H1 (cell line): ENCODE measurements at regions not wholly inside any gene's neighbourhood (a gene's known extent, or its start where the extent isn't known, plus 50 kb on each side); places are given as distances from the start of the nearest gene placed in this dataset.

Experiments
- CTCF ChIA-PET: fragments of 300-600 bp; sonication (Branson Sonifier 250); formaldehyde crosslinking; loops from one replicate; lab custom pipeline; 2021; ENCODE audit not compliant: partially characterized antibody; lab: Charles Lee
- POLR2A ChIA-PET: fragments of 300-600 bp; sonication (Branson Sonifier 250); formaldehyde crosslinking; loops from one replicate; lab custom pipeline; 2021; ENCODE audit warnings: inconsistent platforms; ENCODE audit not compliant: partially characterized antibody; lab: Charles Lee
- DNase-seq, 2 experiments: peaks; one replicate each; pipeline versions ENCODE4 v3.0.0 to v3.0.0-alpha.2; 2010 to 2022; ENCODE audit warnings: low spot score in 2 of 2, low read depth in 1 of 2, mixed read lengths in 1 of 2
- FAIRE-seq: peaks from 2 replicates; lab custom pipeline; 2011; peaks lifted over from hg19 to GRCh38; lab: Jason Lieb, UNC
- H2AFZ ChIP-seq: 2 replicates; pipeline ENCODE4 v1.8.1; 2012; ENCODE audit warnings: low read length, inconsistent platforms
- H2AK5ac ChIP-seq: 2 replicates; pipeline ENCODE4 v1.6.1; 2013; ENCODE audit warnings: low read depth, low read length
- H2BK120ac ChIP-seq: replicated peaks from 2 replicates; pipeline ENCODE3; 2013; ENCODE audit warnings: low read depth, low read length, inconsistent platforms
- H2BK12ac ChIP-seq: 2 replicates; pipeline ENCODE4 v1.6.1; 2013; ENCODE audit warnings: low read depth, low read length
- H2BK15ac ChIP-seq: 2 replicates; pipeline ENCODE4 v1.6.1; 2013; ENCODE audit warnings: low read length
- H2BK20ac ChIP-seq: 2 replicates; pipeline ENCODE4 v1.6.1; 2013; ENCODE audit warnings: low read length
- H2BK5ac ChIP-seq: 2 replicates; pipeline ENCODE4 v1.6.1; 2013; ENCODE audit warnings: low read depth, low read length
- H3K14ac ChIP-seq: 2 replicates; pipeline ENCODE4 v1.6.1; 2013; ENCODE audit warnings: inconsistent platforms; ENCODE audit not compliant: insufficient read length
- H3K18ac ChIP-seq: 2 replicates; pipeline ENCODE4 v1.6.1; 2013; ENCODE audit warnings: low read length; ENCODE audit errors: extremely low read depth
- H3K23ac ChIP-seq: 2 replicates; pipeline ENCODE4 v1.6.1; 2013; ENCODE audit warnings: inconsistent platforms; ENCODE audit not compliant: insufficient read length
- H3K23me2 ChIP-seq: 2 replicates; pipeline ENCODE4 v1.6.1; 2013; ENCODE audit warnings: low read depth, low read length
- H3K27ac ChIP-seq: 2 replicates; pipeline ENCODE4 v1.6.1; 2011; ENCODE audit warnings: low read depth, low read length, inconsistent platforms
- H3K27me3 ChIP-seq, 4 experiments: replicated peaks in 1 of 4; 1 replicate in 1 of 4; 2 replicates in 3 of 4; pipeline versions ENCODE4 v1.6.1 to v1.8.1; 2011 to 2013; ENCODE audit warnings: low read length in 3 of 4, mild to moderate bottlenecking in 3 of 4, inconsistent platforms in 2 of 4, mixed read lengths in 2 of 4, moderate library complexity in 1 of 4; ENCODE audit not compliant: control insufficient read depth in 3 of 4, insufficient read depth in 3 of 4; ENCODE audit errors: extremely low read depth in 1 of 4
- H3K36me3 ChIP-seq, 4 experiments: 2 replicates each; pipeline versions ENCODE4 v1.6.1 to v1.8.1; 2011 to 2013; ENCODE audit warnings: mild to moderate bottlenecking in 4 of 4, low read length in 3 of 4, moderate library complexity in 2 of 4, control low read depth in 1 of 4, inconsistent platforms in 1 of 4; ENCODE audit not compliant: insufficient read depth in 4 of 4, control insufficient read depth in 2 of 4
- H3K4ac ChIP-seq: replicated peaks from 2 replicates; pipeline ENCODE3; 2013; ENCODE audit warnings: low read length, low read depth, mixed read lengths, inconsistent platforms; ENCODE audit not compliant: insufficient read length
- H3K4me1 ChIP-seq, 4 experiments: replicated peaks in 1 of 4; 1 replicate in 1 of 4; 2 replicates in 3 of 4; pipeline versions ENCODE4 v1.6.1 to v1.8.1; 2011 to 2013; ENCODE audit warnings: low read length in 3 of 4, inconsistent platforms in 2 of 4, mixed read lengths in 1 of 4; ENCODE audit not compliant: insufficient read depth in 4 of 4, control insufficient read depth in 3 of 4
- H3K4me2 ChIP-seq, 2 experiments: 2 replicates each; pipeline versions ENCODE4 v1.6.1 to v1.8.1; 2011 to 2013; ENCODE audit warnings: low read depth in 2 of 2, low read length in 2 of 2, control low read depth in 1 of 2, inconsistent platforms in 1 of 2, mild to moderate bottlenecking in 1 of 2; ENCODE audit not compliant: insufficient read depth in 1 of 2
- H3K4me3 ChIP-seq, 4 experiments: fragments of 200-600, 300-600 bp in 1 of 4; sonication (generic), shearing (Covaris generic), sonication (Bioruptor Twin) in 1 of 4; 2 replicates each; pipeline versions ENCODE4 v1.5.1 to v1.8.1; 2011 to 2016; ENCODE audit warnings: low read length in 4 of 4, low read depth in 3 of 4, control low read depth in 2 of 4, inconsistent platforms in 2 of 4, mild to moderate bottlenecking in 2 of 4, mixed read lengths in 1 of 4, moderate library complexity in 1 of 4; ENCODE audit not compliant: insufficient read depth in 2 of 4; ENCODE audit errors: extremely low read depth in 1 of 4
- H3K56ac ChIP-seq: replicated peaks from 2 replicates; pipeline ENCODE3; 2013; ENCODE audit warnings: low read depth, mild to moderate bottlenecking, mixed read lengths, low read length, inconsistent platforms; ENCODE audit not compliant: insufficient read length
- H3K79me1 ChIP-seq: 2 replicates; pipeline ENCODE4 v1.6.1; 2013; ENCODE audit warnings: low read depth, low read length, control low read depth
- H3K79me2 ChIP-seq, 2 experiments: 2 replicates each; pipeline versions ENCODE4 v1.6.1 to v1.8.1; 2012 to 2013; ENCODE audit warnings: low read length in 2 of 2, mild to moderate bottlenecking in 2 of 2, inconsistent platforms in 1 of 2; ENCODE audit not compliant: insufficient read depth in 2 of 2, control insufficient read depth in 1 of 2
- H3K9ac ChIP-seq, 4 experiments: replicated peaks in 1 of 4; 1 replicate in 1 of 4; 2 replicates in 3 of 4; pipeline versions ENCODE4 v1.6.1 to v1.8.1; 2011 to 2013; ENCODE audit warnings: low read depth in 3 of 4, low read length in 3 of 4, control low read depth in 2 of 4, mild to moderate bottlenecking in 2 of 4, moderate library complexity in 2 of 4, inconsistent platforms in 1 of 4; ENCODE audit errors: extremely low read depth in 1 of 4
- H3K9me3 ChIP-seq, 2 experiments: 2 replicates each; pipeline versions ENCODE4 v1.6.1 to v1.8.1; 2012 to 2013; ENCODE audit warnings: mild to moderate bottlenecking in 2 of 2, moderate library complexity in 2 of 2, control low read depth in 1 of 2, inconsistent platforms in 1 of 2, low read depth in 1 of 2, low read length in 1 of 2, mixed read lengths in 1 of 2; ENCODE audit not compliant: insufficient read depth in 2 of 2
- H4K20me1 ChIP-seq, 2 experiments: replicated peaks in 1 of 2; 2 replicates each; pipeline versions ENCODE3 to v1.8.1; 2011 to 2013; ENCODE audit warnings: inconsistent platforms in 2 of 2, low read length in 2 of 2, mild to moderate bottlenecking in 1 of 2; ENCODE audit not compliant: insufficient read depth in 2 of 2, control insufficient read depth in 1 of 2
- H4K5ac ChIP-seq: 2 replicates; pipeline ENCODE4 v1.6.1; 2013; ENCODE audit warnings: low read length, low read depth, mixed read lengths, inconsistent platforms; ENCODE audit not compliant: insufficient read length
- H4K8ac ChIP-seq: 2 replicates; pipeline ENCODE4 v1.8.0; 2013; ENCODE audit warnings: mild to moderate bottlenecking, moderate library complexity, low read length, inconsistent platforms; ENCODE audit not compliant: insufficient read depth; ENCODE audit errors: extremely low read depth
- H4K91ac ChIP-seq: replicated peaks from 2 replicates; pipeline ENCODE3; 2013; ENCODE audit warnings: low read length, mixed read lengths, inconsistent platforms; ENCODE audit not compliant: insufficient read length
- CTCF ChIP-seq, 3 experiments: IDR thresholded peaks; 1 replicate in 2 of 3; 2 replicates in 1 of 3; pipeline versions ENCODE4 v1.5.1 to v1.6.1; 2011; ENCODE audit warnings: low read length in 3 of 3, mild to moderate bottlenecking in 3 of 3, inconsistent platforms in 2 of 3, low read depth in 1 of 3, moderate library complexity in 1 of 3; ENCODE audit not compliant: insufficient read depth in 1 of 3; ENCODE audit errors: control extremely low read depth in 1 of 3
- GTF2F1 ChIP-seq: IDR thresholded peaks from 2 replicates; pipeline ENCODE4 v1.6.1; 2012; ENCODE audit warnings: low read depth, low read length, improper control_type of control experiment, borderline replicate concordance
- POU5F1 ChIP-seq: IDR thresholded peaks from 2 replicates; pipeline ENCODE4 v1.6.1; 2011; ENCODE audit warnings: low read depth, mild to moderate bottlenecking, low read length, moderate library complexity
- WGBS, 2 experiments: shearing (Covaris generic) in 1 of 2; methylation state at CpG; one replicate each; pipeline versions ENCODE4 v1.1.6 to v1.1.7; 2013 to 2015; ENCODE audit warnings: low lambda C conversion rate in 2 of 2, mixed read lengths in 2 of 2, inconsistent platforms in 1 of 2, low coverage in 1 of 2, missing lambda C conversion rate in 1 of 2; ENCODE audit not compliant: insufficient replicate concordance in 2 of 2, insufficient coverage in 1 of 2, insufficient read length in 1 of 2; ENCODE audit errors: extremely low coverage in 1 of 2, missing lambda C conversion rate in 1 of 2; 5-methylcytosine and 5-hydroxymethylcytosine counted together

- DNase-seq = no peak
- TF ChIP-seq POU5F1 = no peak
- TF ChIP-seq GTF2F1 = no peak
- TF ChIP-seq CTCF (IDR thresholded peaks at IDR 0.05; ENCODE audit: control extremely low read depth in 1 of 3, insufficient read depth in 1 of 3, low read depth in 1 of 3, low read length in 3 of 3) = no peak
- Histone ChIP-seq H2BK5ac (no peak overlapping the region), H3K9me3 (no peaks in the 10 kb centered on the region), H4K5ac (no peak overlapping the region), H3K56ac (no peak overlapping the region), H2BK12ac (no peak overlapping the region), H3K36me3 (no peaks in the 10 kb centered on the region), H2BK120ac (no peak overlapping the region), H2AK5ac (no peak overlapping the region), H3K23ac (no peak overlapping the region), H2BK20ac (no peak overlapping the region), H4K91ac (no peak overlapping the region), H3K23me2 (no peaks in the 10 kb centered on the region), H3K14ac (no peak overlapping the region), H3K4me2 (no peak overlapping the region), H3K18ac (no peak overlapping the region), H4K8ac (no peak overlapping the region), H3K4me1 (no peaks in the 10 kb centered on the region), H3K4ac (no peak overlapping the region), H3K27ac (no peak overlapping the region), H3K27me3 (no peaks in the 10 kb centered on the region), H3K79me2 (no peaks in the 10 kb centered on the region), H3K9ac (no peak overlapping the region), H3K4me3 (no peak overlapping the region), H2AFZ (no peak overlapping the region), H3K79me1 (no peaks in the 10 kb centered on the region), H2BK15ac (no peak overlapping the region), H4K20me1 (no peaks in the 10 kb centered on the region)
- no peak for FAIRE-seq
- ChIA-PET POLR2A (no interaction called here), CTCF (no interaction called here)
- 89% methylated on average over 3 of the region's 3 CpGs; no CpG with 5 or more reads in 1 of the 2 experiments for WGBS, 2 experiments
Measured at GRCh38 chr2:81250270-81250669, 945.7 kb upstream of the LRRTM1 start.
